DOHH2 (cell line): ENCODE measurements at regions not wholly inside any gene's neighbourhood (a gene's known extent, or its start where the extent isn't known, plus 50 kb on each side); places are given as distances from the start of the nearest gene placed in this dataset.

Experiments
- CTCF ChIP-seq: fragments of 200-600 bp; sonication (generic); IDR thresholded peaks from one replicate; pipeline ENCODE4 v1.5.1; 2014; ENCODE audit warnings: antibody characterized with exemption, mild to moderate bottlenecking, low read depth, low read length; ENCODE audit not compliant: poor library complexity, severe bottlenecking
- EZH2phosphoT487 ChIP-seq: fragments of 200-600 bp; sonication (generic); IDR thresholded peaks from 2 replicates; pipeline ENCODE4 v1.6.1; 2017; ENCODE audit warnings: borderline replicate concordance, mild to moderate bottlenecking, antibody characterized with exemption, low read length, moderate library complexity, mixed read lengths

- TF ChIP-seq EZH2phosphoT487 (no peak), CTCF (no peak)
Measured at GRCh38 chr2:66000901-66001300, 434.0 kb upstream of the MEIS1 start.
